Naive thymus-derived CD4-positive, alpha-beta T cell (primary cell): ENCODE measurements at regions not wholly inside any gene's neighbourhood (a gene's known extent, or its start where the extent isn't known, plus 50 kb on each side); places are given as distances from the start of the nearest gene placed in this dataset.

ENCODE experiments used
- ATAC-seq: fragments of 150-1000 bp; cut with Tn5 transposase; 2 replicates; pipeline ENCODE4 v1.10.0; 2021; ENCODE audit warnings: mild to moderate bottlenecking, moderate library complexity
- CTCF ChIA-PET: fragments of 350-600 bp; sonication (Branson Sonifier 250); formaldehyde crosslinking; loops from one replicate; lab custom pipeline; 2021; ENCODE audit warnings: antibody characterized with exemption; lab: Charles Lee
- POLR2A ChIA-PET: fragments of 350-600 bp; sonication (Branson Sonifier 250); formaldehyde crosslinking; loops from one replicate; lab custom pipeline; 2021; ENCODE audit warnings: antibody characterized with exemption, inconsistent platforms; lab: Charles Lee
- DNase-seq, 9 donors: peaks; one replicate each; pipeline versions ENCODE4 v3.0.0 to v3.0.0-alpha.2; 2020 to 2022; ENCODE audit warnings: mixed read lengths in 1 of 9
- H3K27ac ChIP-seq: one replicate; pipeline ENCODE4 v1.7.0; 2013; ENCODE audit warnings: mild to moderate bottlenecking, low read depth, low read length, moderate library complexity
- H3K27me3 ChIP-seq, 2 donors: one replicate each; pipeline ENCODE4 v1.7.0; 2013; ENCODE audit warnings: low read length in 2 of 2, mild to moderate bottlenecking in 2 of 2, moderate library complexity in 2 of 2; ENCODE audit not compliant: control insufficient read depth in 2 of 2, insufficient read depth in 2 of 2
- H3K36me3 ChIP-seq, 3 experiments: 1 replicate in 2 of 3; 2 replicates in 1 of 3; pipeline ENCODE4 v1.7.0; 2013; ENCODE audit warnings: low read length in 3 of 3, mild to moderate bottlenecking in 3 of 3, moderate library complexity in 1 of 3; ENCODE audit not compliant: insufficient read depth in 3 of 3, control insufficient read depth in 2 of 3
- H3K4me1 ChIP-seq, 2 donors: one replicate each; pipeline ENCODE4 v1.7.0; 2013; ENCODE audit warnings: low read length in 2 of 2, mild to moderate bottlenecking in 2 of 2, moderate library complexity in 1 of 2; ENCODE audit not compliant: control insufficient read depth in 2 of 2, insufficient read depth in 2 of 2
- H3K4me3 ChIP-seq: 2 replicates; pipeline ENCODE4 v1.7.0; 2013; ENCODE audit warnings: mild to moderate bottlenecking, low read length
- H3K9me3 ChIP-seq, 3 experiments: 1 replicate in 2 of 3; 2 replicates in 1 of 3; pipeline ENCODE4 v1.7.0; 2013; ENCODE audit warnings: low read length in 3 of 3; ENCODE audit not compliant: control insufficient read depth in 2 of 3
- H3K27ac Mint-ChIP-seq, 9 donors: one replicate each; pipeline ENCODE4 v1.8.0; 2020 to 2022; ENCODE audit warnings: mixed read lengths in 9 of 9, mild to moderate bottlenecking in 8 of 9, moderate library complexity in 5 of 9, inconsistent platforms in 2 of 9
- H3K27me3 Mint-ChIP-seq, 5 donors: one replicate each; pipeline ENCODE4 v1.8.0; 2021 to 2022; ENCODE audit warnings: mixed read lengths in 5 of 5, mild to moderate bottlenecking in 1 of 5
- H3K36me3 Mint-ChIP-seq, 5 donors: one replicate each; pipeline ENCODE4 v1.8.0; 2020 to 2022; ENCODE audit warnings: mixed read lengths in 5 of 5, mild to moderate bottlenecking in 3 of 5, inconsistent platforms in 1 of 5
- H3K4me1 Mint-ChIP-seq, 7 donors: one replicate each; pipeline ENCODE4 v1.8.0; 2020 to 2022; ENCODE audit warnings: mixed read lengths in 7 of 7, mild to moderate bottlenecking in 3 of 7, inconsistent platforms in 1 of 7
- H3K4me3 Mint-ChIP-seq, 10 donors: one replicate each; pipeline ENCODE4 v1.8.0; 2020 to 2022; ENCODE audit warnings: mild to moderate bottlenecking in 10 of 10, mixed read lengths in 10 of 10, moderate library complexity in 6 of 10, inconsistent platforms in 2 of 10
- H3K9me3 Mint-ChIP-seq, 11 donors: one replicate each; pipeline ENCODE4 v1.8.0; 2020 to 2022; ENCODE audit warnings: mixed read lengths in 11 of 11, mild to moderate bottlenecking in 4 of 11, inconsistent platforms in 1 of 11, moderate library complexity in 1 of 11
- intact Hi-C, 2 donors: fragments of 100-400 bp; cut with micrococcal nuclease; formaldehyde crosslinking; loops; one replicate each; pipeline ENCODE4 v1.15.1; 2023

- Histone ChIP-seq H3K36me3 (no peaks in the 10 kb centered on the region), H3K4me3 (no peak overlapping the region), H3K27me3 (no peaks in the 10 kb centered on the region), H3K9me3 (no peaks in the 10 kb centered on the region), H3K4me1 (no peaks in the 10 kb centered on the region), H3K27ac (no peak overlapping the region)
- ATAC-seq (no peak), DNase-seq (no peak)
- H3K4me3 Mint-ChIP-seq: no peak overlapping the region
- no peaks in the 10 kb centered on the region for H3K36me3 Mint-ChIP-seq
- CTCF ChIA-PET: no interaction called here
- intact Hi-C loops: no loop called here
- H3K27ac Mint-ChIP-seq: no peak overlapping the region
- no peaks in the 10 kb centered on the region for H3K4me1 Mint-ChIP-seq
- H3K27me3 Mint-ChIP-seq: no peaks in the 10 kb centered on the region
- POLR2A ChIA-PET: no interaction called here
- H3K9me3 Mint-ChIP-seq: peaks cover 0 to 1% (median 0%) of the 10 kb centered on the region in 11 donors
Observed at GRCh38 chr5:103804711-103805110, 242.1 kb upstream of the NUDT12 start.

DNA sequence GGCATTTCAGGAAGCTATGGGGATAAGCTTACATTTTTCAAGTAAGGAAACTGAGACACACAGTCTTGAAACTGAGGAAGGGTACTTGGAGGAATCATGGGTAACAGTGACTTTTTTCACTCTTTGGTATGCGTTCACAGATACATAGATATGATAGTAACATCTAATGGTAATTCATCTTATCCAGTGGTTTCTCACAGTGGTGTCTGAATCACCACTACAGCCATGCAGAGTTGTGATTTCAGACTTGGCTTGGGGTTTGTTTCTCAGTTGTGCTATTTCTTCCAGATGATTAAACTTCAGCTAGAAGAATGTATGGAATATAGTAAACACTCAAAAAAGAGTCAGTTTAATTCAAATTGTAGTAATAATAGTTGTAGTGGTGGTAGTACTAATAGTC is 239.1 kb upstream of the NUDT12 start:
- intact Hi-C loops: no loop called here
- Mint-ChIP-seq H3K27me3 (no peaks in the 10 kb centered on the region), H3K4me1 (no peaks in the 10 kb centered on the region), H3K36me3 (no peaks in the 10 kb centered on the region), H3K9me3 (peaks cover 0 to 7% (median 5%) of the 10 kb centered on the region in 11 donors), H3K27ac (no peak overlapping the region), H3K4me3 (no peak overlapping the region)
- CTCF ChIA-PET: no interaction called here
- no peaks in the 10 kb centered on the region for H3K36me3 ChIP-seq
- H3K27me3 ChIP-seq: no peaks in the 10 kb centered on the region
- H3K27ac ChIP-seq: no peak overlapping the region
- H3K4me3 ChIP-seq: no peak overlapping the region
- H3K9me3 ChIP-seq: no peaks in the 10 kb centered on the region
- no peaks in the 10 kb centered on the region for H3K4me1 ChIP-seq
- DNase-seq (no peak), ATAC-seq (no peak)
- POLR2A ChIA-PET: no interaction called here

DNA sequence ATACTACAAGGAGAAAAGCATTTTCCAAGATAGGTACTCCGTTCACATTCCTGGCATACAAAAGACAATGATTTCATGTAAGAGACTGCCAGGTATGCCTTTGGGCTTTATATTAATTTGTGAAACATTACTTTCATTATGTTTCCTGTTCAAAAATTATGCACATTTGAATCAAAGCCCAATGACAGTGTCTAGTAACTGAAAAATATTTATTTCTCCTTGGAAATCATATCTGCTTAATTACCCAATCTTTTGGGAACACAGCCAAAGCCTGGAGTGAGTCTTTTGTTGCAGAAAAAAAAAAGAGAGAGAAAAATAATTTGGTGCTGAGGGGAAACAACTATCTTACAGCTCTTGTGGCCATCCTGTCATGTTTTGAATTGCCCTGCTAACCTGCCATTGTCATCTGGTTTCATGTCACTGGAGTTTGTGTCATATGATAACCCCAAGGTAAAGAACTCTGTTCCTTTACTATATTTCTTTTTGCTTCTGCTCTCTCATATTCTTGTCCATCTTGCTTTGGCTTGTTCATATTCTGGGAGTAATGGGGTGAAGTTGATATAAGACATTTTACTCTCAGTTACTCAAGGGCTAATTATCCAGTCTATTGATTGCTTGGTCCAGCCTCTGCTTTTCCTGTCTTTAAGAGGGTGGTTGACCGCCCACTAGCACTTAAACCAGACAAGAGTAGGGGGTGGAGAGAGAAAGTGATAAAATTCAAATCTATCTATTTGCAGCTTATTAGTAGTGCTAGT is 238.3 kb upstream of the NUDT12 start:
- ChIA-PET POLR2A (no interaction called here), CTCF (no interaction called here)
- H3K27me3 ChIP-seq: no peaks in the 10 kb centered on the region
- Mint-ChIP-seq H3K36me3 (no peaks in the 10 kb centered on the region), H3K9me3 (peaks cover 0 to 7% (median 5%) of the 10 kb centered on the region in 11 donors), H3K27ac (no peak overlapping the region), H3K27me3 (no peaks in the 10 kb centered on the region), H3K4me3 (no peak overlapping the region), H3K4me1 (no peaks in the 10 kb centered on the region)
- H3K36me3 ChIP-seq: no peaks in the 10 kb centered on the region
- no peak for DNase-seq
- no peak overlapping the region for H3K27ac ChIP-seq
- intact Hi-C loops: no loop called here
- no peaks in the 10 kb centered on the region for H3K4me1 ChIP-seq
- ATAC-seq: no peak
- no peaks in the 10 kb centered on the region for H3K9me3 ChIP-seq
- H3K4me3 ChIP-seq: no peak overlapping the region

DNA sequence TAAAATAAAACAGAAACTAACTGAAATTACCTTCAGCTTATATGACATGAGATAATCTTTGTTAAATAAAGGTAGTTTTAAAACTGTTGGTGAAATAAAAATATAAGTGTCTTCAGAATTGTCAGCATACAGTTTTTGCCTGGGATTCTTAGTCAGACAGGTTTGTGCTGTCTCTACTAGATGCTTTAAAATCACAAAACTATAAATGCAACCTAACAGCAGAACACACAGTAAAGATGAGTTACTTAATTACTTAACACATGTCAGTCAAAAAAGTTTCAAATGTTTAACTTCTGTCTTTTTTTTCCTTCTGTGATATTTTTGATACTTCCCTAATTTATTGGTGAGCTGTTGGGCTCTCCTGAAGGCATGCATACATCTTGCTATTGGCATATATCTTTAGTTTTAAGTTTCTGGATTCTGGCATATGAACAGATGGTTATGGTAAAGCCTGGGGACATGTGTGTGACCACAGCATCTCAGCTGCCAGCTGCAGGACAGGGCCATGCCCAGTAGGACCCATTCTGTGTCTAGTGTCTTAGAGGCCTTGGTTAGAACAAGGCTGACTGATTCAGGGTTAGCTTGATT is 231.1 kb upstream of the NUDT12 start:
- H3K36me3 Mint-ChIP-seq: peaks cover 0 to 23% (median 4%) of the 10 kb centered on the region in 5 donors
- ATAC-seq: no peak
- POLR2A ChIA-PET: no interaction called here

DNA sequence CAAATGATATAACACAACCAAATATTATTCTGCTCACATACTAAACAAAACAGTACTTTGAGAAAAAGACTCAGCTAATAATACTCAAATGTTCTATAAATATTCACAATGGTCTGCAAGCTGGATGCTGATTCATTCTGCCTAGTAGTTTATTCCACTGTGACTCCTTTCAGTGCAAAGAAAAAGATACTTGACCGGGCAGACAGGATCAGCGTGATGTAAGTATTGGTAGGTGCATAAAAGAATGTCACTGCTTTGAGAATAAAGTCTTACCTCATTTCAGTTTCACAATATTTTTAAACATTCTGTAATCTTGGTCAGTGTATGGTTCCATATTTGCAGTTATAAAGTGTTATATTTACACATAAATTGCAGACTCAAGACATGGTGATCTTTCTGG is 223.0 kb upstream of the NUDT12 start:
- no peak overlapping the region for H3K4me3 ChIP-seq
- Mint-ChIP-seq H3K27ac (no peak overlapping the region), H3K36me3 (peaks cover 0 to 9% (median 0%) of the 10 kb centered on the region in 5 donors), H3K4me1 (no peaks in the 10 kb centered on the region), H3K4me3 (no peak overlapping the region), H3K9me3 (peaks cover 0 to 14% (median 8%) of the 10 kb centered on the region in 11 donors), H3K27me3 (no peaks in the 10 kb centered on the region)
- ChIA-PET CTCF (no interaction called here), POLR2A (no interaction called here)
- no peaks in the 10 kb centered on the region for H3K27me3 ChIP-seq
- intact Hi-C loops: no loop called here
- no peaks in the 10 kb centered on the region for H3K36me3 ChIP-seq
- H3K27ac ChIP-seq: no peak overlapping the region
- no peak for DNase-seq
- no peaks in the 10 kb centered on the region for H3K4me1 ChIP-seq
- no peaks in the 10 kb centered on the region for H3K9me3 ChIP-seq
- ATAC-seq: no peak

More for the DNA sequence above, 231.1 kb upstream of the NUDT12 start:
- no peak overlapping the region for H3K4me3 Mint-ChIP-seq
- Histone ChIP-seq H3K27me3 (no peaks in the 10 kb centered on the region), H3K36me3 (no peaks in the 10 kb centered on the region), H3K4me3 (no peak overlapping the region), H3K9me3 (peaks cover 0 to 9% (median 0%) of the 10 kb centered on the region in 3 experiments), H3K4me1 (no peaks in the 10 kb centered on the region), H3K27ac (no peak overlapping the region)
- H3K4me1 Mint-ChIP-seq: no peaks in the 10 kb centered on the region
- CTCF ChIA-PET: no interaction called here
- H3K27ac Mint-ChIP-seq: no peak overlapping the region
- intact Hi-C loops: no loop called here
- no peaks in the 10 kb centered on the region for H3K27me3 Mint-ChIP-seq
- H3K9me3 Mint-ChIP-seq: peaks cover 8 to 53% (median 22%) of the 10 kb centered on the region in 11 donors
- no peak for DNase-seq

DNA sequence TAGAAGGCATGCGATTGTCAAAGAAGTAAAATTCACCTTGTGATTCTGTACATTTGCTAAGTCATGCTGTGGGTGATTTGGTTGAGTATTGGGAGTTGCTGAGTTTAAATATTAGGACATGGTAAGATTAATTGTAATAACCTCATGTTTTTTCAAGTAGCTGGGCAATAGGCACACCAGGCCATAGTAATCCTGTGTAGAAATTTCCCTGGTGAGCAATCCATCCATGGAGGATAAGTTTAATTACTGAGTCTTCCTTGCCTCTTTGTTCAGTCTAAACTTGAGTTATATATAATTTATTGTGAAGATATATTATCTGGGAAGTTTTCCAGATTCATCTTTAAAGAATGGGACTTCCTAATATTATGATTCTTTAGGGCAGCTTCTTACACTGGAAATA is 221.1 kb upstream of the NUDT12 start:
- Mint-ChIP-seq H3K4me3 (no peak overlapping the region), H3K4me1 (no peaks in the 10 kb centered on the region), H3K27me3 (no peaks in the 10 kb centered on the region), H3K27ac (no peak overlapping the region), H3K36me3 (no peaks in the 10 kb centered on the region), H3K9me3 (peaks cover 0 to 3% (median 0%) of the 10 kb centered on the region in 11 donors)
- Histone ChIP-seq H3K27me3 (no peaks in the 10 kb centered on the region), H3K9me3 (no peaks in the 10 kb centered on the region), H3K27ac (no peak overlapping the region), H3K4me3 (no peak overlapping the region), H3K4me1 (no peaks in the 10 kb centered on the region), H3K36me3 (no peaks in the 10 kb centered on the region)
- DNase-seq (no peak), ATAC-seq (no peak)
- ChIA-PET CTCF (no interaction called here), POLR2A (no interaction called here)
- intact Hi-C loops: no loop called here

- DNase-seq: no peak
- H3K4me3 ChIP-seq: no peak overlapping the region
- H3K27me3 ChIP-seq: no peaks in the 10 kb centered on the region
- no peaks in the 10 kb centered on the region for H3K27me3 Mint-ChIP-seq
- no peak overlapping the region for H3K27ac Mint-ChIP-seq
- H3K27ac ChIP-seq: no peak overlapping the region
- no peak overlapping the region for H3K4me3 Mint-ChIP-seq
- ChIA-PET CTCF (no interaction called here), POLR2A (no interaction called here)
- no peaks in the 10 kb centered on the region for H3K9me3 ChIP-seq
- no peaks in the 10 kb centered on the region for H3K36me3 Mint-ChIP-seq
- H3K9me3 Mint-ChIP-seq: peaks cover 0 to 10% (median 5%) of the 10 kb centered on the region in 11 donors
- no peaks in the 10 kb centered on the region for H3K4me1 ChIP-seq
- intact Hi-C loops: no loop called here
- H3K36me3 ChIP-seq: no peaks in the 10 kb centered on the region
- no peak for ATAC-seq
- H3K4me1 Mint-ChIP-seq: no peaks in the 10 kb centered on the region
Observed at GRCh38 chr5:103780794-103781193, 218.2 kb upstream of the NUDT12 start.
